Body of pancreas (tissue), 4 donors: ENCODE measurements at regions not wholly inside any gene's neighbourhood (a gene's known extent, or its start where the extent isn't known, plus 50 kb on each side); places are given as distances from the start of the nearest gene placed in this dataset.

ENCODE experiments used
- POLR2A ChIP-seq, 3 donors: fragments of 450-650 bp; IDR thresholded peaks; one replicate each; pipeline ENCODE4 v1.6.1; 2016; ENCODE audit warnings: antibody characterized with exemption in 3 of 3, mild to moderate bottlenecking in 2 of 3
- TF ChIP-seq, protein P1 (sequence below), 7 experiments: fragments of 450-650 bp in 4 of 7; fragments of 200-600 bp in 3 of 7; sonication (generic) in 3 of 7; IDR thresholded peaks; one replicate each; pipeline ENCODE4 v1.5.1; 2016 to 2019; ENCODE audit warnings: antibody characterized with exemption in 7 of 7

DNA sequence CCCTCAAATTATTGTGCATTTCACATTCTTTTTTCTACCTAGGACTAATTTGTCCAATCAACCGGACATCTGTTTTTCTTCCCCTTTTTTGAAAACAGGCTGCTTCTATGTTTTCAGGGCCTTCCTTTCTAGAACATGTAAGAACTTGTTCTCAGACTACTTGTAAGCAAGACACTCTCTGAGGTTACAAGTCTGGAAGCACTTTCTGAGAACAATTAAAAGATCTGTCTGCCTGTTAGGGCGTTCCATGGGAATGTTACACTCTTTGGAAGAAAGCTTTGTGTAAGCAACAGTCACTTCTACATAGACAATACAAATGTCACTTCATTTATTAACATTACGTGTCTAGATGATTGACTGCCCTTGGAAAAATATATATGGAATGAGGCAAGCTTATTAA is 50.9 kb upstream of the HSPB3 start:
- no peak for TF ChIP-seq POLR2A (IDR thresholded peaks at IDR 0.05)
- TF ChIP-seq, protein P1, sequence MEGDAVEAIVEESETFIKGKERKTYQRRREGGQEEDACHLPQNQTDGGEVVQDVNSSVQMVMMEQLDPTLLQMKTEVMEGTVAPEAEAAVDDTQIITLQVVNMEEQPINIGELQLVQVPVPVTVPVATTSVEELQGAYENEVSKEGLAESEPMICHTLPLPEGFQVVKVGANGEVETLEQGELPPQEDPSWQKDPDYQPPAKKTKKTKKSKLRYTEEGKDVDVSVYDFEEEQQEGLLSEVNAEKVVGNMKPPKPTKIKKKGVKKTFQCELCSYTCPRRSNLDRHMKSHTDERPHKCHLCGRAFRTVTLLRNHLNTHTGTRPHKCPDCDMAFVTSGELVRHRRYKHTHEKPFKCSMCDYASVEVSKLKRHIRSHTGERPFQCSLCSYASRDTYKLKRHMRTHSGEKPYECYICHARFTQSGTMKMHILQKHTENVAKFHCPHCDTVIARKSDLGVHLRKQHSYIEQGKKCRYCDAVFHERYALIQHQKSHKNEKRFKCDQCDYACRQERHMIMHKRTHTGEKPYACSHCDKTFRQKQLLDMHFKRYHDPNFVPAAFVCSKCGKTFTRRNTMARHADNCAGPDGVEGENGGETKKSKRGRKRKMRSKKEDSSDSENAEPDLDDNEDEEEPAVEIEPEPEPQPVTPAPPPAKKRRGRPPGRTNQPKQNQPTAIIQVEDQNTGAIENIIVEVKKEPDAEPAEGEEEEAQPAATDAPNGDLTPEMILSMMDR (IDR thresholded peaks at IDR 0.05), result no peak
